Activated naive CD4-positive, alpha-beta T cell treated with anti-CD3 and anti-CD28 coated beads for 36 hours (primary cell): ENCODE measurements at regions not wholly inside any gene's neighbourhood (a gene's known extent, or its start where the extent isn't known, plus 50 kb on each side); places are given as distances from the start of the nearest gene placed in this dataset.

Experiments
- CTCF ChIA-PET: fragments of 350-600 bp; sonication (Branson Sonifier 250); formaldehyde crosslinking; loops from one replicate; lab custom pipeline; 2021; ENCODE audit warnings: antibody characterized with exemption; lab: Charles Lee
- DNase-seq: peaks from one replicate; pipeline ENCODE4 v3.0.0-alpha.2; 2020
- H3K27ac Mint-ChIP-seq: one replicate; pipeline ENCODE4 v1.8.0; 2021; ENCODE audit warnings: mild to moderate bottlenecking, mixed read lengths
- H3K27me3 Mint-ChIP-seq: one replicate; pipeline ENCODE4 v1.8.0; 2021; ENCODE audit warnings: low read depth, mixed read lengths
- H3K36me3 Mint-ChIP-seq: one replicate; pipeline ENCODE4 v1.8.0; 2021; ENCODE audit warnings: low read depth, mixed read lengths
- H3K4me1 Mint-ChIP-seq: one replicate; pipeline ENCODE4 v1.8.0; 2021; ENCODE audit warnings: low read depth, mixed read lengths
- H3K4me3 Mint-ChIP-seq: one replicate; pipeline ENCODE4 v1.8.0; 2021; ENCODE audit warnings: mild to moderate bottlenecking, moderate library complexity, mixed read lengths
- H3K9me3 Mint-ChIP-seq: one replicate; pipeline ENCODE4 v1.8.0; 2021; ENCODE audit warnings: mixed read lengths
- intact Hi-C: fragments of 100-400 bp; cut with micrococcal nuclease; formaldehyde crosslinking; loops from one replicate; pipeline ENCODE4 v1.15.1; 2023

DNA sequence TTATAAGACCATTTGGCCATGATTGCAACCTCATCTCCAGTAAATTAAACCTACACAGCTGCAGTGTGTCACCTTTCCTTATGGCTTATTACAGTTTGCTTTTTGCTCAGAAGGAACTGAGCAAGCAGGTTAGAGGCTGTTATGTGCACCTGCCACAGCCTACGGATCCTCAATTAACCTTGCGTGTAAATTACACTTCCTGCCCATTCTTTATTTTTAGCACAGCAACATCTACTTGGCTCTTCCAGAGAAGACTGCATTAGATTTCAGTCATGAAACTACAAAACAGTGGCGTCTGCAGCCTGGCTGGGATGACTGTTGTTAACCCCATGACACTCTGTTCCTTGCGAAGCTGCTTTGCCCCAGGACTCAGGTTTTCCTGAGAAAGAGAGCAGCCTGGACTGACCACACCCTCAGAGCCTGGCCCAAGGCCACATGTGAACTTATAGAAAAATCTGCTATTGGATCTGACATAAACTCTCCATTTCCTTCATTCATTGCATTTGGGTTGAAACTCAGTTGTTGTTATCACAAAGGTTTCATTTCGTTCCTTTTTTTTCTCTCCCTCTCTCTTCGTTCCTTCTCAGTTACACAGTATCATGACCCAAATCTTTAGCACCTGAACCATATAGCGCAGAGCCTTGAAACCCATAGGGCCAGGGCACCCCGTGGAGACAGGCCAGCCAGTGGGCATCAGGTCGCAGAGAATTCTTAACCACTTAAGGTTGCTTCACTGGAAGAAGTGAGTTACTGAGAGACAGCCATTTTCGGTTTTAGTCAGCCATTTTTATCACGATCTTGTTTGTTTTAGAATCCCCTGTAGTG is 138.6 kb downstream of the PALM2AKAP2 start:
- intact Hi-C loops, result loop anchor here (1.0 kb wide), 7 partner anchors 16 to 130 kb away; no protein-coding TSS in a partner anchor
- Mint-ChIP-seq H3K4me1 (peaks cover 24% of the 10 kb centered on the region), H3K27me3 (no peaks in the 10 kb centered on the region), H3K27ac (peak overlapping the region; percentile 92), H3K4me3 (peak overlapping the region; percentile 44), H3K9me3 (no peaks in the 10 kb centered on the region), H3K36me3 (no peaks in the 10 kb centered on the region)
- CTCF ChIA-PET, result interaction anchor here (0.6 to 3.5 kb wide), 5 partner anchors 12 to 58 kb away, joined by 3 to 14 read pairs (median 3); no protein-coding TSS in a partner anchor
- peak; percentile 64 for DNase-seq

DNA sequence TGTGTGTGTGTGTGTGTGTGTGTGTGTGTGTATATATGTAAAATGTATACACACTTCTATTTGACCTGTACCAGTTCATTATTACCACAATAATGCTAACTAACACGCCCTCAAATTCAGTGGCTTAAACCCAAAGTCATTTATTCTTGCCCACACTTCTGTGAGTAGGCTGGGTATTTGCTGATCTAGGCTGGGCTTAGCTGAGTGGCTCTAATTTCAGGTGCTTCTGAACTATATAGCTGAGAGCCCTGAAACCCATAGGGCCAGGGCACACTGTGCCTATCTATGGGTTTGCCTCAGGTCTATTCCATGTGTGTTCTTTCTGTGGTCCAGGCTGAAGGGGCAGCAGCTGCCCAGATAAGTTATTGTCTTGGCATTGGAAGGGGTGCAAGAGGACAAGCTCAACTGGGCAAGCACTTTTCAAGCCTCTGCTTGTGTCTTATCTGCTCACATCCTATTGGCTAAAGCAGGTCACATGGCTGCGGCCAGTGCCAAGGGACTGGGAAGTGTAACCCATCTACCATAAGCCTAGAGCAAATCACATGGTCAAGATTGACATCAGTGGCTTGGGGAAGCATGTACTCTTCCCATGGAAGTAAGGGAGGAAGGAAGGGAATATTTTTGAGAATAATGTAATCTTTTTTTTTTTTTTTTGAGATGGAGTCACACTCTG is 139.9 kb downstream of the PALM2AKAP2 start:
- Mint-ChIP-seq H3K27ac (no peak overlapping the region), H3K4me3 (no peak overlapping the region), H3K4me1 (peaks cover 24% of the 10 kb centered on the region), H3K36me3 (no peaks in the 10 kb centered on the region), H3K27me3 (no peaks in the 10 kb centered on the region), H3K9me3 (no peaks in the 10 kb centered on the region)
- intact Hi-C loops, result no loop called here
- CTCF ChIA-PET, result interaction anchor here (0.9 to 1.5 kb wide), 4 partner anchors 13 to 130 kb away, joined by 3 to 4 read pairs (median 3); no protein-coding TSS in a partner anchor
- DNase-seq, result no peak

DNA sequence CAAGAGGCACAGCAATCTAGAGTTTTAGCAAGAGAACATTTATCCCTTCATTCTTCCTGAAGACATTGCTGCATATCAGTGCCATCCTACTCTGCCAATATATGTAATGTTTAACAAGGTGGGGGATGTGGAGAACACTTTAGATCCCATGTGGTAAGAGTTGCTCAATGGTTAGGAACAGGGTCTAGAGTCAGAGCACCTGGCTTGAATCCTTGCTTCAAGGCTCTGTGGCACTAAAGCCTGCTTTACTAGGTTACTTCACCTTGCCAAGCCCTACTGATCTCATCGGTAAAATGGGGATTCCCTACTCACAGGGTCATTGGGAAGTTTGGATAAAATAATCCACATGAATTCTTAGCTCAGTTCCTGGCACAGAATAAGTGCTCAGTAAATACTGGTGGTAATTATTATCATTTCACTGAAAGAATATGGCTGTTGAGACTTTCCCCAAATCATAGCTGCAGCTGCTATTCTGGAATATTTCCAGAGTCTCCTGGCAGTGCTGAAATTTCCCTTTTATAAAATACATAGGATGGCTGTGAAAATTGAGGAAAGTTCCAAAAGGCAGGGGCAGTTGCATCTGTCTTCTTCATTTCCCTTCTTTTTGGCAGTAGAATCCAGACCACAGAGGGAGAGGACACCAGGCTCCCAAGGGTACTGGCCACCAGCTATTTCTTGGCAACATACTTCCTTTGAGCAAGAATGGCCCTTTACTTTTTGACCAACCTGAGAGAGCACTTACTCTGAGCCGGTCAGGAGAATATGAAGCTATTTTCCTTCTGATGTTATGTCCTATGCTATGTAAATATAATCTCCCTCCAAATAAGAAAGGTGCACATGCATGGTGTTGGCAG is 142.8 kb downstream of the PALM2AKAP2 start:
- H3K36me3 Mint-ChIP-seq, result no peaks in the 10 kb centered on the region
- H3K4me3 Mint-ChIP-seq, result no peak overlapping the region
- H3K4me1 Mint-ChIP-seq, result peaks cover 17% of the 10 kb centered on the region
- H3K9me3 Mint-ChIP-seq, result no peaks in the 10 kb centered on the region
- intact Hi-C loops, result no loop called here
- no peak for DNase-seq
- H3K27ac Mint-ChIP-seq, result no peak overlapping the region
- CTCF ChIA-PET, result interaction anchor here (0.7 to 1.1 kb wide), 2 partner anchors 21 to 134 kb away, joined by 3 read pairs; no protein-coding TSS in a partner anchor
- H3K27me3 Mint-ChIP-seq, result no peaks in the 10 kb centered on the region

DNA sequence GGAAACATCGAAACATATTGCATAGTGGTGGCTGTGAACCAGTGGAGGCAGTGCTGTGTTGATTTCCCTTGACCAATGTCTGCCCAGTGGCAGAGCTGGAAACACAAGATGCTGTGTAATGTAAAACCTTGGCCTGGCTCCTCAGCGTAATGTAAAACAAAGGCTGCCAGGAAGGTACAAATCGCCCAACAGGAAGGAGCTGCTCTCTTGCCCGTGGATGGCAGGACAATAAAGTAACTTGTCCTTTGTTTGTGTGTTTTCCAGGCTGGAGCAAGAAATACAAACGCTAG is 143.4 kb downstream of the PALM2AKAP2 start:
- intact Hi-C loops, result no loop called here
- CTCF ChIA-PET, result interaction anchor here (0.7 kb wide), 1 partner anchor 134 kb away, joined by 3 read pairs; no protein-coding TSS in a partner anchor
- H3K4me1 Mint-ChIP-seq, result peaks cover 11% of the 10 kb centered on the region

DNA sequence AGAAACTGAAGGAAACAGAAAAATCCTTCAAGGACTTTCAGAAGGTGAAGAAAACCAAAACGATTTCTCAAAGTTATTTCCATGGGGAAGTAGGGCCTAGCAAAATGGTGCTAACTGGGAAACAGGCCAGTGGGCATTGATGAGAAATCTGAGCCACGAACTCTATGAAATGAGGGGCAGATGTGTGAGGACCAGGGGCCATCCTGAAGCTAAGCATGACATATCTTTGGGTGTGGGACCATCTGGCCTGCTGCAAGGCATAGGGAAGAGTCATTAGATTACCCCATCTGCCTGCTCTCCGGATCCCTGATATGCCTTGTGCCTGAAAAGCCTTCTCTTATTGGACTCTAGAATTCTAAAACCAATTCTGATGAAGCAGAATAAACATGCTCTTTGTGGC is 143.8 kb downstream of the PALM2AKAP2 start:
- H3K9me3 Mint-ChIP-seq, result no peaks in the 10 kb centered on the region
- no peaks in the 10 kb centered on the region for H3K27me3 Mint-ChIP-seq
- H3K27ac Mint-ChIP-seq, result no peak overlapping the region
- peaks cover 7% of the 10 kb centered on the region for H3K4me1 Mint-ChIP-seq
- intact Hi-C loops, result no loop called here
- H3K4me3 Mint-ChIP-seq, result no peak overlapping the region
- DNase-seq, result no peak
- CTCF ChIA-PET, result no interaction called here
- H3K36me3 Mint-ChIP-seq, result no peaks in the 10 kb centered on the region

More for the DNA sequence above, 143.4 kb downstream of the PALM2AKAP2 start:
- Mint-ChIP-seq H3K27ac (no peak overlapping the region), H3K36me3 (no peaks in the 10 kb centered on the region), H3K9me3 (no peaks in the 10 kb centered on the region), H3K27me3 (no peaks in the 10 kb centered on the region), H3K4me3 (no peak overlapping the region)
- DNase-seq, result no peak

DNA sequence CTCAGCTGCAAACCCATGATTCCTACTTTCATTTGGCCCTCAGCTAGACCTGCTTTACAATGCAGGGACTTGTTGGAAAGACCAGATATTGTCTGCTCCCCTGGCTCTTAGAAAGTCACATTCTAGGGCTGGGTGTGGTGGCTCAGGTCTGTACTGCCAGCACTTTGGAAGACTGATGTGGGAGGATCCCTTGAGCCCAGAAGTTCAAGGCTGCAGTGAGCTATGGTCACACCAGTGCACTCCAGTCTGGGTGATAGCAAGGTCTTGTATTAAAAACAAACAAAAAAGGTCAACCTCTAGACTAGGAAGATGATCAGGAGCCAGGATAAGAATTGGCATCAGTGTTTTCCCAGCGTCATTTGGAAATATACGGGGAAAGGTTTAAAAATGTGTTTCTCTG is 145.8 kb downstream of the PALM2AKAP2 start:
- H3K4me1 Mint-ChIP-seq, result no peaks in the 10 kb centered on the region

DNA sequence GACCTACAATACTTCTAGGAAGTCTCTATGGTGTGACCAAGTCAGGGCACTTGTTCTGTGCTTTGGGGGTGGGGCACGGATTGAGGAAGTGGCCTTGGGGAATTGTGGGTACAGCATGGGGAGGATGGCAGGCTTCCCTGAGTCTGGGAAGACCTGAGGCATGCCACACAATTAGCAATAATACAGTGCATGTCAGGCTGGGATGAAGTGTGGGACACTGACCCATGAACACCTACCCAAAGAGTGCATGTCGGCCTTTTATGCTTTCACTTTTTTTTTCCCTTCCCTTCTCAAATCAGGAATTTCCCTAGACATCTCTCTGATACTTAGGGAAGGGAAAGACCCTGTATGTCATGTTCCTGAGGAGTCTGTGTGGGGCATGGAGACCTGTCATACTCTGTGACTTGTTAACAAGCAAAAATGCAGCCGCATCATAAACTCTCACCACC is 146.4 kb downstream of the PALM2AKAP2 start:
- H3K27me3 Mint-ChIP-seq, result no peaks in the 10 kb centered on the region
- no peak overlapping the region for H3K27ac Mint-ChIP-seq
- no peak for DNase-seq
- CTCF ChIA-PET, result no interaction called here
- H3K9me3 Mint-ChIP-seq, result no peaks in the 10 kb centered on the region
- H3K36me3 Mint-ChIP-seq, result no peaks in the 10 kb centered on the region
- intact Hi-C loops, result no loop called here
- H3K4me1 Mint-ChIP-seq, result no peaks in the 10 kb centered on the region
- H3K4me3 Mint-ChIP-seq, result no peak overlapping the region

More for the DNA sequence above, 145.8 kb downstream of the PALM2AKAP2 start:
- Mint-ChIP-seq H3K9me3 (no peaks in the 10 kb centered on the region), H3K27ac (no peak overlapping the region), H3K4me3 (no peak overlapping the region), H3K36me3 (no peaks in the 10 kb centered on the region), H3K27me3 (no peaks in the 10 kb centered on the region)
- intact Hi-C loops, result no loop called here
- no peak for DNase-seq
- CTCF ChIA-PET, result no interaction called here

DNA sequence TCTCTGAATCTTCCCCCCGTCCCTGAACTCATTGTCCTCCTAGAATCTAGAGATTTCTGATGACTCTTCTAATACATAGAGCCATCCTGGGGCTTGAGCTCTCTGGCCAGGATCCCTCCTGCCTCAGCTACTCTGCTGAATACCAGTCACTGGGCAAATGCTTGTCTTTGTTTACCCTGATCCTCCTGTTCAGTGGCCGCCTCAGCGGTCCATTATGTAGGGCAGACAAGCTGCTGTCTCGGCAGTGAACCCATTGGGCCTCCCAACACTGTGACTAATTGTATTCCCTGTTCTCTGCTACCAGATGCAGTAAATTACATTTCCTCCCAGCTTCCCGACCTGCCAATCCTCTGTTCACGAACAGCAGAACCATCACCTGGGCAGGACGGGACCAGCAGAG is 151.6 kb downstream of the PALM2AKAP2 start:
- Mint-ChIP-seq H3K4me1 (peaks cover 29% of the 10 kb centered on the region), H3K27me3 (no peaks in the 10 kb centered on the region), H3K27ac (no peak overlapping the region), H3K9me3 (no peaks in the 10 kb centered on the region), H3K4me3 (no peak overlapping the region), H3K36me3 (peaks cover 2% of the 10 kb centered on the region)
- CTCF ChIA-PET, result interaction anchor here (0.8 kb wide), 1 partner anchor 38 kb away, joined by 4 read pairs; no protein-coding TSS in a partner anchor
- intact Hi-C loops, result no loop called here
- no peak for DNase-seq

DNA sequence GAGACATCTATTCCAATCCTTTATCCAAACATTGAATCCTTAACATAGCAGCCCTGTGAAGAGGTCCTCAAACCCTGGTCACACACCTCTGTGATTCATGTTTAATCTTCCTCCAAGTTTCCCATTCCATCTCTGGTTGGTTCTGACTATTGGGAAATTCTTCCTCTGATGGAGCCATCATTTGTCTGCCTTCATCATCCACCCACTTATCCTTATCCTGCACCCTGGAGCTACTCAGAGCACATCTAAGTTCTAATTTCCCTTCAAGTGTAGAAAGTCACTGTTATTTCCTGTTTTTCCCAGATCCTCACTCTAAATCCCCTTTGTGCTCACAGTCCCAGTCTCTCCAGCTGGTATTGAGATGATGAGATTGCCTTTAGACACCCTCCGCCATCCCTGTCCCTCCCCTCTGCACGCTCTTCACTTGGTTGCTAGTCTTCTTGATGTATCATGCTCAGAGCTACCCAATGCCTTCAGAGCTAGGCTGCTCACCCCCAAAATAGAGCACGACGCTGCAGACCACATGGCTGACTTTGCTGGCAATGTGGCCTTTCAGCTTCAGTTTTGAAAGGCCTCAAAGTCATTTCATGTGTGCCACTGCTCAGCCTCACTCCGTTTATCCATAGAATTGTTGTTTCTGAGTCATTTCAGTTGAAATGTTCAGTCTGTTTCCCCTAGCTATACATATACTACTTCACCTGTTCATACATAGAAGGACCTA is 154.3 kb downstream of the PALM2AKAP2 start:
- CTCF ChIA-PET, result interaction anchor here (0.7 to 1.4 kb wide), 7 partner anchors 13 to 42 kb away, joined by 3 to 5 read pairs (median 3); no protein-coding TSS in a partner anchor
- Mint-ChIP-seq H3K9me3 (no peaks in the 10 kb centered on the region), H3K36me3 (peaks cover 2% of the 10 kb centered on the region), H3K4me1 (peaks cover 42% of the 10 kb centered on the region), H3K4me3 (no peak overlapping the region), H3K27ac (peak overlapping the region; percentile 73), H3K27me3 (no peaks in the 10 kb centered on the region)
- peak; percentile 64 for DNase-seq
- intact Hi-C loops, result loop anchor here (1.0 to 2.0 kb wide), 3 partner anchors 16 to 214 kb away; no protein-coding TSS in a partner anchor

DNA sequence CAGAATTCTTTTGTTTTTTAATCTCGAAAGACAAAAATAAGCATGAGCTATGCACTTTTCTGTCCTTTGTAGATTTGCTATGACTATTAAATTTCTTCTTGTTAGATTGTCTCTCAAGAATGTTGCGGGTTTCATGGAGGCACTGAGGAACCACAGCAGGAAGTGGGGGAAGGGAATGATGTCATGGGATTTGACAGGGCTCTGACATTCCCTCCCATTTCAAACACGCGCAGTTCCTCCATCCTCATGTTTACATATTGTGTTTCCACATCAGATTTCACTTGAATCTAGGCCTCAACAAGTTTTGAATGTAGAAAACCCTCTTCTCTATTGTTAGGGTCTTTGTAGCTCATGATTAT is 154.8 kb downstream of the PALM2AKAP2 start:
- CTCF ChIA-PET, result interaction anchor here (0.7 to 1.4 kb wide), 7 partner anchors 13 to 41 kb away, joined by 3 to 5 read pairs (median 3); no protein-coding TSS in a partner anchor
- intact Hi-C loops, result loop anchor here (1.0 to 2.0 kb wide), 5 partner anchors 17 to 213 kb away; no protein-coding TSS in a partner anchor

DNA sequence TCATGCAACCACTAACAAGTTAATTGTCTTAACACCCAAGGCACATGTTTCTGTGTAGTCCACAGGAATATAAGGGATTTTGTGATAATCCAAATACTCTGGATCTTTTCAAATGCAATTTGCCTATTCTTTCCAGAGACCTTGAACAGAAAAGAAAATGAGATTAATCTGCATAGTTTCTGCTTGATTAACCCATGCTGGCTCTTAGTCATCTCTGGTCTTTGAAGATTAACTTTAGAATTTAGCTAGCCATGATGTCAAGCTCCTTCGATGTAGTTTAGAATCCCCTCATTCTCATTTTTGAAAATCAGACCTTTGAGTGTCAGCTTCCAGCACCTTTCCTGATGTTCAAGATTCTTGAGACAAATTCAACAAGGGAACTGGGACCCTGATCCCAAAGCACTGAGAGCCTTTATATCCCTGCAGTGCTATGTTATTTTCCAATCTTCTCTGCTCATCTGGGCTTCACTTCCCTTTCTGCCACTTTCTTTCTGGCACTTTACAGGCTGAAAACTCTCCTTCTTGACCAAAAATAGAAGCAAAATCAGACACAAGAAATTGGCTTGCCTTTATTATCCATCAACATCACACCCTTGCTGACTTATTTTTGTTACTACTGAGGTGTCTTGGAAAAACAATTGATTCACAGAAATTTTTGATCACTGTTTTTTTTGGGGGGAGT is 155.5 kb downstream of the PALM2AKAP2 start:
- intact Hi-C loops, result loop anchor here (1.0 to 2.0 kb wide), 3 partner anchors 39 to 49 kb away; no protein-coding TSS in a partner anchor
- CTCF ChIA-PET, result interaction anchor here (1.0 to 1.4 kb wide), 2 partner anchors 21 to 33 kb away, joined by 3 to 4 read pairs; no protein-coding TSS in a partner anchor
- no peak for DNase-seq
- Mint-ChIP-seq H3K4me3 (no peak overlapping the region), H3K36me3 (peaks cover 2% of the 10 kb centered on the region), H3K27ac (peak overlapping the region; percentile 73), H3K9me3 (no peaks in the 10 kb centered on the region), H3K27me3 (no peaks in the 10 kb centered on the region), H3K4me1 (peaks cover 42% of the 10 kb centered on the region)

More for the DNA sequence above, 154.8 kb downstream of the PALM2AKAP2 start:
- Mint-ChIP-seq H3K27ac (peak overlapping the region; percentile 73), H3K27me3 (no peaks in the 10 kb centered on the region), H3K36me3 (peaks cover 2% of the 10 kb centered on the region), H3K4me1 (peaks cover 42% of the 10 kb centered on the region), H3K4me3 (no peak overlapping the region), H3K9me3 (no peaks in the 10 kb centered on the region)
- DNase-seq, result peak; percentile 41
